ENCODE measurements at regions not wholly inside any gene's neighbourhood (a gene's known extent, or its start where the extent isn't known, plus 50 kb on each side); places are given as distances from the start of the nearest gene placed in this dataset.

GRCh38 chrX:13430136-13430827, 110.4 kb upstream of the ATXN3L start:
- TF ChIP-seq POLR2AphosphoS5 (IDR thresholded peaks at IDR 0.05) = no peak
- TF ChIP-seq, protein P1, sequence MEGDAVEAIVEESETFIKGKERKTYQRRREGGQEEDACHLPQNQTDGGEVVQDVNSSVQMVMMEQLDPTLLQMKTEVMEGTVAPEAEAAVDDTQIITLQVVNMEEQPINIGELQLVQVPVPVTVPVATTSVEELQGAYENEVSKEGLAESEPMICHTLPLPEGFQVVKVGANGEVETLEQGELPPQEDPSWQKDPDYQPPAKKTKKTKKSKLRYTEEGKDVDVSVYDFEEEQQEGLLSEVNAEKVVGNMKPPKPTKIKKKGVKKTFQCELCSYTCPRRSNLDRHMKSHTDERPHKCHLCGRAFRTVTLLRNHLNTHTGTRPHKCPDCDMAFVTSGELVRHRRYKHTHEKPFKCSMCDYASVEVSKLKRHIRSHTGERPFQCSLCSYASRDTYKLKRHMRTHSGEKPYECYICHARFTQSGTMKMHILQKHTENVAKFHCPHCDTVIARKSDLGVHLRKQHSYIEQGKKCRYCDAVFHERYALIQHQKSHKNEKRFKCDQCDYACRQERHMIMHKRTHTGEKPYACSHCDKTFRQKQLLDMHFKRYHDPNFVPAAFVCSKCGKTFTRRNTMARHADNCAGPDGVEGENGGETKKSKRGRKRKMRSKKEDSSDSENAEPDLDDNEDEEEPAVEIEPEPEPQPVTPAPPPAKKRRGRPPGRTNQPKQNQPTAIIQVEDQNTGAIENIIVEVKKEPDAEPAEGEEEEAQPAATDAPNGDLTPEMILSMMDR (IDR thresholded peaks at IDR 0.05) = no peak

Measured in stomach (tissue), 4 donors.